Coronary artery (tissue), 2 donors: ENCODE measurements at regions not wholly inside any gene's neighbourhood (a gene's known extent, or its start where the extent isn't known, plus 50 kb on each side); places are given as distances from the start of the nearest gene placed in this dataset.

Source experiments
- DNase-seq: peaks from one replicate; pipeline ENCODE4 v3.0.0-alpha.2; 2017; ENCODE audit warnings: low spot score
- H3K27ac ChIP-seq, 2 donors: fragments of 200-600 bp; sonication (generic); one replicate each; pipeline ENCODE4 v1.5.1; 2016 to 2019
- H3K4me3 ChIP-seq: fragments of 200-600 bp; sonication (generic); 2 replicates; pipeline ENCODE4 v1.5.1; 2016; ENCODE audit warnings: mild to moderate bottlenecking, moderate library complexity
- TF ChIP-seq, protein P1 (sequence below): fragments of 200-600 bp; sonication (generic); IDR thresholded peaks from one replicate; pipeline ENCODE4 v1.5.1; 2019; ENCODE audit warnings: antibody characterized with exemption

- TF ChIP-seq, protein P1, sequence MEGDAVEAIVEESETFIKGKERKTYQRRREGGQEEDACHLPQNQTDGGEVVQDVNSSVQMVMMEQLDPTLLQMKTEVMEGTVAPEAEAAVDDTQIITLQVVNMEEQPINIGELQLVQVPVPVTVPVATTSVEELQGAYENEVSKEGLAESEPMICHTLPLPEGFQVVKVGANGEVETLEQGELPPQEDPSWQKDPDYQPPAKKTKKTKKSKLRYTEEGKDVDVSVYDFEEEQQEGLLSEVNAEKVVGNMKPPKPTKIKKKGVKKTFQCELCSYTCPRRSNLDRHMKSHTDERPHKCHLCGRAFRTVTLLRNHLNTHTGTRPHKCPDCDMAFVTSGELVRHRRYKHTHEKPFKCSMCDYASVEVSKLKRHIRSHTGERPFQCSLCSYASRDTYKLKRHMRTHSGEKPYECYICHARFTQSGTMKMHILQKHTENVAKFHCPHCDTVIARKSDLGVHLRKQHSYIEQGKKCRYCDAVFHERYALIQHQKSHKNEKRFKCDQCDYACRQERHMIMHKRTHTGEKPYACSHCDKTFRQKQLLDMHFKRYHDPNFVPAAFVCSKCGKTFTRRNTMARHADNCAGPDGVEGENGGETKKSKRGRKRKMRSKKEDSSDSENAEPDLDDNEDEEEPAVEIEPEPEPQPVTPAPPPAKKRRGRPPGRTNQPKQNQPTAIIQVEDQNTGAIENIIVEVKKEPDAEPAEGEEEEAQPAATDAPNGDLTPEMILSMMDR = no peak
- no peak for DNase-seq
- no peak overlapping the region for H3K27ac ChIP-seq
- H3K4me3 ChIP-seq = no peak overlapping the region
Measured at GRCh38 chr7:67807826-67808225, 811.2 kb downstream of the TYW1 start.

- Histone ChIP-seq H3K4me3 (no peak overlapping the region), H3K27ac (no peak overlapping the region)
- no peak for DNase-seq
- TF ChIP-seq, protein P1 = no peak
Measured at GRCh38 chr7:67809586-67809985, 813.0 kb downstream of the TYW1 start.

DNA sequence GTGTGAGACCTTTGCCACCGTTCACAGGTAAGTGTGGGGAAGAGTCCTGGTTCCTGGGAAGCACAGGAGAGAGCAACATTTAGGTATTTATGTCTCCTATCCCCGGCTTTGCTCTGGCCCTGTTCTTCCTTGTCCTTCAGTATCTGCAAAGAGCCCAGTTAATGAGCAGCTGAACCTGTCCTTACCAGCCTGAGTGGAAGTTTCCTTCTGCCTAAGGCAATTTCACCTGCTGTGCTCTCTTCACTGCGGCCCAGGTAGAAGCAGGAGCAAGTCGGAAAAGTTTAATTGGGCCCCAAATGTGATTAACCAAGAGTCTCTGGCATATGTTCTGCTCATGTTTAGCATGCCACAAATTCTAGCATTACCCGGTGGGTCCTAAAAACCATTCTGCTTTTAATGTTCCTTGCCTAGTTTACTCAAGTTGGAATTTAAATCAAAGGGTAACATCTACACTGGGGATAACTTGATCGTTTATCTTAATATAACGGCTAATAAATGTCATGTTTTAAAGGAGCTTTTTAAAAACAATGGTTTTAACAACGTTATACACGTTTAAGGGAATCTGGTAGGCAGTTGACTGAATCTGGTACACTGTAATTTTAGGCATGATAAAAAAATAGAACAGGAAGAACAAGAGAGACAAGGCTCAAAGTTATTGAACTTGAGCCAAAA lies 817.1 kb downstream of the TYW1 start:
- no peak overlapping the region for H3K27ac ChIP-seq
- DNase-seq = no peak
- TF ChIP-seq, protein P1 = no peak
- no peak overlapping the region for H3K4me3 ChIP-seq

DNA sequence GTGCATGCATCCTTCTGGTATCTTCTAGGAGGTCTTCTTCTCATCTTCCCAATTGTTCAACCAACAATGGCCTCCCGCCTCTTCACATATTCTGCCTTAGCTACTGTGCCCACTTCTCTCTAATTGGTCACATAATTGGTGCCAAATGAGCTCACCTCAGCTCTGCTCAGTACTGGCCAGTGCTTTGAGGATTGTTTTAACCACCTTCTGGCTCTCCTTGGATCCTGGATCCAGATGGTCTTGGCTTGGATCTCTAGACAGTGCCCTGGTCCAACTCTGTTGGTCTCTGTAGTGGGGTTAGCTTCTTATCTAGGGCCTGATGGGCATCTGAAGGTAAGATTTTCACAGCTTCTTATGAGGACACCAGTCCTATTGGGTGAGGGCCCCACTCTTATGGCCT lies 820.8 kb downstream of the TYW1 start:
- TF ChIP-seq, protein P1 = no peak
- H3K27ac ChIP-seq = no peak overlapping the region
- no peak overlapping the region for H3K4me3 ChIP-seq
- no peak for DNase-seq

DNA sequence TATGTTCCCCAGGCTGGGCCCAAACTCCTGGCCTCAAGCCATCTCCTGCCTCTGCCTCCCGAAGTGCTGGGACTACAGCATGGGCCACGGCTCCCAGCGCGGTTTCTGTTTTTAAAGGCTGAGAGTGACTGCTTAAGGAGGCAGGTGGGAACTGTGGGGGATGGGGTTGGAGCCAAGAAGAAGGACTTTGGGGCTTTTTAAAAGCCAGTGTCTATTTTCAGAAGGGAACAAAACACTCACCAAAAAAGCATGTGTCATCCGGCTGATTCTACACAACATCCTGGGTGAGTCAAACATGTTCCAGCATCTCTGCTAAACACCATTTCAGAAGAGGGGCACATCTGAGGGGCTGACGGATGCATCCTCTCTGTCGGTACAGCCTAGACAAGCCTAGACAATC lies 824.5 kb downstream of the TYW1 start:
- H3K4me3 ChIP-seq = no peak overlapping the region
- no peak for DNase-seq
- TF ChIP-seq, protein P1 = no peak
- H3K27ac ChIP-seq = no peak overlapping the region

DNA sequence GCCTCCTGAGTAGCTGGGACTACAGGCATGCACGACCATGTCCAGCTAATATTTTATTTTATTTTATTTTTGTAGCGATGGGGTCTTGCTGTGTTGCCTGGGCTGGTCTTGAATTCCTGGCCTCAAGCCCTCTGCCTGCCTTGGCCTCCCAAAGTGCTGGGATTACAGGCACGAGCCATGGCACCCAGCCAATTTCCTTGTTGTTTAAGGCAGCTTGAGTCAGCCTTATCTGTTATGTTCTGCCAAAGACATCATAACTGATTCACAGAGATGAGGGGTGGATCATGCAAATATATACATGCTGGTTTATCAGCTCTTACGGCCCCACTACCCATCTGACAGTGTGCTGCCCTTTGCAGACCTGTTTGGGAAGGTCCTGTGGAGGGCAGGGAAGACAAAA lies 826.7 kb downstream of the TYW1 start:
- no peak overlapping the region for H3K4me3 ChIP-seq
- no peak overlapping the region for H3K27ac ChIP-seq
- TF ChIP-seq, protein P1 = no peak
- DNase-seq = no peak

DNA sequence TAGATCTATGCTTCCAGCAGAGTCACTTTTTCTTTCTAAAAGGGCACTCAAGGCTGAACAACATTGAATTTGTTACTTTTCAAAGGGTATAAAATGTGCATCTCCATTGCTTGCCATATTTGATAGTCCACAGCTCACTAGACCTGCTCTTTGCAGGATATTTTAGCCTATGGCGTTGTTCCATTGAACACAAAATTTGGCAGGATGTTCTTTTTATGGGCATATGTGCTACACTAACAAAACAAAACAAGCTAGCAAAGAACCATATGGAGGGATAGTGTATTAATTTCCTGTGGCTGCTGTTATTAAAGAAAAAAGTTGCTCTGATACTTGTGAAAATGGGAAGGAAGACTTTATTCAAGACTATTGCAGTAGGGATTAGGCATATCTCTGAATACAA lies 828.7 kb downstream of the TYW1 start:
- no peak overlapping the region for H3K27ac ChIP-seq
- no peak for DNase-seq
- no peak overlapping the region for H3K4me3 ChIP-seq
- TF ChIP-seq, protein P1 = no peak
